Smooth muscle cell (in vitro differentiated cells): ENCODE measurements at regions not wholly inside any gene's neighbourhood (a gene's known extent, or its start where the extent isn't known, plus 50 kb on each side); places are given as distances from the start of the nearest gene placed in this dataset.
"Not testable (repeated sequence)": the region's sequence is repeated elsewhere in the genome, so short reads cannot be mapped to it uniquely, and the experiment has no call there.

Source experiments
- DNase-seq: peaks from one replicate; lab custom pipeline; 2025; ENCODE audit not compliant: unreplicated experiment; lab: John Stamatoyannopoulos, UW
- H2AFZ ChIP-seq: fragments of 200-600 bp; sonication (generic); 2 replicates; pipeline ENCODE4 v1.6.0; 2016; ENCODE audit warnings: antibody characterized with exemption, low read depth, mild to moderate bottlenecking
- H3F3A ChIP-seq: fragments of 200-600 bp; sonication (generic); 2 replicates; pipeline ENCODE4 v1.6.0; 2017; ENCODE audit warnings: antibody characterized with exemption, low read depth
- H3K27ac ChIP-seq: fragments of 200-600 bp; sonication (generic); 2 replicates; pipeline ENCODE4 v1.5.1; 2016; ENCODE audit warnings: low read depth, mild to moderate bottlenecking
- H3K27me3 ChIP-seq: fragments of 200-600 bp; sonication (generic); 2 replicates; pipeline ENCODE4 v1.6.1; 2016; ENCODE audit warnings: low read depth, mild to moderate bottlenecking
- H3K36me3 ChIP-seq: fragments of 200-600 bp; sonication (generic); 2 replicates; pipeline ENCODE4 v1.5.1; 2016; ENCODE audit warnings: low read depth
- H3K4me1 ChIP-seq: fragments of 200-600 bp; sonication (generic); 2 replicates; pipeline ENCODE4 v1.5.1; 2016; ENCODE audit warnings: low read depth
- H3K4me2 ChIP-seq: fragments of 200-600 bp; sonication (generic); 2 replicates; pipeline ENCODE4 v1.6.0; 2016; ENCODE audit warnings: mild to moderate bottlenecking
- H3K4me3 ChIP-seq: fragments of 200-600 bp; sonication (generic); 2 replicates; pipeline ENCODE4 v1.5.1; 2016; ENCODE audit warnings: mild to moderate bottlenecking
- H3K79me2 ChIP-seq: fragments of 200-600 bp; sonication (generic); 2 replicates; pipeline ENCODE4 v1.6.0; 2016; ENCODE audit warnings: low read depth, mild to moderate bottlenecking
- H3K9ac ChIP-seq: fragments of 200-600 bp; sonication (generic); 2 replicates; pipeline ENCODE4 v1.6.0; 2016; ENCODE audit warnings: low read depth
- H3K9me3 ChIP-seq: fragments of 200-600 bp; sonication (generic); replicated peaks from 2 replicates; pipeline ENCODE4 v1.5.1; 2016; ENCODE audit warnings: low read depth
- H4K20me1 ChIP-seq: fragments of 200-600 bp; sonication (generic); 2 replicates; pipeline ENCODE4 v1.6.0; 2016; ENCODE audit warnings: low read depth
- WGBS: methylation state at CpG from one replicate; pipeline ENCODE4 v1.1.7; 2016; ENCODE audit warnings: low lambda C conversion rate; 5-methylcytosine and 5-hydroxymethylcytosine counted together
- TF ChIP-seq, protein P1 (sequence below): fragments of 200-600 bp; sonication (generic); IDR thresholded peaks from 2 replicates; pipeline ENCODE4 v1.5.1; 2017; ENCODE audit warnings: borderline replicate concordance, mild to moderate bottlenecking, antibody characterized with exemption; ENCODE audit not compliant: insufficient read depth, poor library complexity, severe bottlenecking

- no peaks in the 10 kb centered on the region for H3K4me1 ChIP-seq
- H4K20me1 ChIP-seq, result no peaks in the 10 kb centered on the region
- DNase-seq, result no peak
- no peak overlapping the region for H3K9ac ChIP-seq
- TF ChIP-seq, protein P1, sequence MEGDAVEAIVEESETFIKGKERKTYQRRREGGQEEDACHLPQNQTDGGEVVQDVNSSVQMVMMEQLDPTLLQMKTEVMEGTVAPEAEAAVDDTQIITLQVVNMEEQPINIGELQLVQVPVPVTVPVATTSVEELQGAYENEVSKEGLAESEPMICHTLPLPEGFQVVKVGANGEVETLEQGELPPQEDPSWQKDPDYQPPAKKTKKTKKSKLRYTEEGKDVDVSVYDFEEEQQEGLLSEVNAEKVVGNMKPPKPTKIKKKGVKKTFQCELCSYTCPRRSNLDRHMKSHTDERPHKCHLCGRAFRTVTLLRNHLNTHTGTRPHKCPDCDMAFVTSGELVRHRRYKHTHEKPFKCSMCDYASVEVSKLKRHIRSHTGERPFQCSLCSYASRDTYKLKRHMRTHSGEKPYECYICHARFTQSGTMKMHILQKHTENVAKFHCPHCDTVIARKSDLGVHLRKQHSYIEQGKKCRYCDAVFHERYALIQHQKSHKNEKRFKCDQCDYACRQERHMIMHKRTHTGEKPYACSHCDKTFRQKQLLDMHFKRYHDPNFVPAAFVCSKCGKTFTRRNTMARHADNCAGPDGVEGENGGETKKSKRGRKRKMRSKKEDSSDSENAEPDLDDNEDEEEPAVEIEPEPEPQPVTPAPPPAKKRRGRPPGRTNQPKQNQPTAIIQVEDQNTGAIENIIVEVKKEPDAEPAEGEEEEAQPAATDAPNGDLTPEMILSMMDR, result no peak
- no peaks in the 10 kb centered on the region for H3K9me3 ChIP-seq
- H3K79me2 ChIP-seq, result no peaks in the 10 kb centered on the region
- no peak overlapping the region for H2AFZ ChIP-seq
- WGBS, result 94% methylated on average over 1 of the region's 1 CpG
- no peaks in the 10 kb centered on the region for H3K27me3 ChIP-seq
- no peaks in the 10 kb centered on the region for H3F3A ChIP-seq
- H3K36me3 ChIP-seq, result no peaks in the 10 kb centered on the region
- no peak overlapping the region for H3K27ac ChIP-seq
- H3K4me2 ChIP-seq, result no peak overlapping the region
- no peak overlapping the region for H3K4me3 ChIP-seq
Observed at GRCh38 chr5:117621921-117622320, 1047.3 kb upstream of the SEMA6A start.

DNA sequence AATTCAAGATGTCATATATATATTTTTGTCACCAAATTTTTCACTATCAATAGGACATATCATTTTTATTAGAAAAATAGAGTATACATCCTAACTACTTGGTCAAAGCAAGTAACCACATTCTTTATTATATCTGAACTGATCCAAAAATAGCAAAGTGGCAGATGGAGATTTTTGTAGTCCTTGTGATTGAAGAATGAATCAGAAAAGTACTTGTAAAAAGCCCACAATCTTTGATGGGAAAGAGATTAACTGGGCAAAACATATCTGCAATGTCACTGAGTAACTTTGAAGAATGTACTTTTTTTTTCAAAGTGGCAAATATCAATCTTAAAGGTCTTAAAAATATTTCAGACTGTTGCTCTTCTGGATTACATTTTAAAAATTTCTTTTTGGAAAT, 1040.6 kb upstream of the SEMA6A start:
- no peaks in the 10 kb centered on the region for H3K79me2 ChIP-seq
- TF ChIP-seq, protein P1, result no peak
- H3F3A ChIP-seq, result no peaks in the 10 kb centered on the region
- no peak overlapping the region for H3K9ac ChIP-seq
- no peak overlapping the region for H3K4me3 ChIP-seq
- no peaks in the 10 kb centered on the region for H4K20me1 ChIP-seq
- no peak overlapping the region for H2AFZ ChIP-seq
- H3K4me1 ChIP-seq, result no peaks in the 10 kb centered on the region
- no peak overlapping the region for H3K27ac ChIP-seq
- DNase-seq, result no peak
- H3K4me2 ChIP-seq, result peak overlapping the region; percentile 1
- no peaks in the 10 kb centered on the region for H3K27me3 ChIP-seq
- H3K9me3 ChIP-seq, result no peaks in the 10 kb centered on the region
- no peaks in the 10 kb centered on the region for H3K36me3 ChIP-seq

DNA sequence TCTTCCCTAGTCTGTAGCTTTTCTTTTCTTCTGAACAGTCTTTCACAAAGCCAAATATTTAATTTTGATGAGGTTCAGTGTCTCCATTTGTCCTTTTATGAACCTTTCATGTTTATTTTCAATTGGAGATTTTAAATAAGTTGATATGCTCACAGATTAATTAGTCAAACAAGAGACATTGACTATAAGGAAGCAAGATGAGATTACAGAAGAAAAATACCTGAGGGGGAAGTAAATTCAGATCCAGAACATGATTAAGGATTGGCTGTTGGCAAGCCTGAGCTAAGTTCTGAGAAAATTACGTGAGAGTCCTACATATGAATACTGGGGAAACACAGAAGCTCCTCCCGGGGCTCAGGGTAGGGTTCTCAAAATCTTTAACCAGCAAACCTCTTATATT, 1039.8 kb upstream of the SEMA6A start:
- WGBS, result 88% methylated on average over 2 of the region's 2 CpGs
- Histone ChIP-seq H3K4me1 (no peaks in the 10 kb centered on the region), H3K9ac (no peak overlapping the region), H3K9me3 (no peaks in the 10 kb centered on the region), H3K27me3 (no peaks in the 10 kb centered on the region), H3K4me2 (no peak overlapping the region), H4K20me1 (no peaks in the 10 kb centered on the region), H3F3A (no peaks in the 10 kb centered on the region), H3K4me3 (no peak overlapping the region), H3K79me2 (no peaks in the 10 kb centered on the region), H3K36me3 (no peaks in the 10 kb centered on the region), H2AFZ (no peak overlapping the region), H3K27ac (no peak overlapping the region)
- TF ChIP-seq, protein P1, result no peak
- DNase-seq, result no peak

GRCh38 chr5:117604845-117605244, 1030.2 kb upstream of the SEMA6A start:
- H3K79me2 ChIP-seq, result no peaks in the 10 kb centered on the region
- H3K4me1 ChIP-seq, result no peaks in the 10 kb centered on the region
- no peaks in the 10 kb centered on the region for H3K36me3 ChIP-seq
- H3K27ac ChIP-seq, result no peak overlapping the region
- H4K20me1 ChIP-seq, result no peaks in the 10 kb centered on the region
- no peak overlapping the region for H3K9ac ChIP-seq
- no peak overlapping the region for H2AFZ ChIP-seq
- no peaks in the 10 kb centered on the region for H3K9me3 ChIP-seq
- H3F3A ChIP-seq, result no peaks in the 10 kb centered on the region
- no peak overlapping the region for H3K4me3 ChIP-seq
- TF ChIP-seq, protein P1, result no peak
- no peak overlapping the region for H3K4me2 ChIP-seq
- 89% methylated on average over 2 of the region's 2 CpGs for WGBS
- H3K27me3 ChIP-seq, result no peaks in the 10 kb centered on the region
- DNase-seq, result no peak

DNA sequence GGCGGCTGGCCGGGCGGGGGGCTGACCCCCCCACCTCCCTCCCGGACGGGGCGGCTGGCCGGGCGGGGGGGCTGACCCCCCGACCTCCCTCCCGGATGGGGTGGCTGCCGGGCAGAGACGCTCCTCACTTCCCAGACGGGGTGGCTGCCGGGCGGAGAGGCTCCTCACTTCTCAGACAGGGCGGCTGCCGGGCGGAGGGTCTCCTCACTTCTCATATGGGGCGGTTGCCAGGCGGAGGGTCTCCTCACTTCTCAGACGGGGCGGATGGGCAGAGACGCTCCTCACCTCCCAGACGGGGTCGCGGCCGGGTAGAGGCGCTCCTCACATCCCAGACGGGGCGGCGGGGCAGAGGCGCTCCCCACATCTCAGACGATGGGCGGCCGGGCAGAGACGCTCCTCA, 1025.2 kb upstream of the SEMA6A start:
- H3K27ac ChIP-seq, H4K20me1 ChIP-seq, H3K4me1 ChIP-seq, H3K79me2 ChIP-seq, H3K9me3 ChIP-seq, H3K4me3 ChIP-seq, H3K9ac ChIP-seq, H2AFZ ChIP-seq, H3K4me2 ChIP-seq, H3K27me3 ChIP-seq, DNase-seq, H3K36me3 ChIP-seq, H3F3A ChIP-seq: not testable (repeated sequence)
- WGBS, result 98% methylated on average over 14 of the region's 36 CpGs
